ENCODE measurements at regions not wholly inside any gene's neighbourhood (a gene's known extent, or its start where the extent isn't known, plus 50 kb on each side); places are given as distances from the start of the nearest gene placed in this dataset.
"Not testable (repeated sequence)": the region's sequence is repeated elsewhere in the genome, so short reads cannot be mapped to it uniquely, and the experiment has no call there.

DNA sequence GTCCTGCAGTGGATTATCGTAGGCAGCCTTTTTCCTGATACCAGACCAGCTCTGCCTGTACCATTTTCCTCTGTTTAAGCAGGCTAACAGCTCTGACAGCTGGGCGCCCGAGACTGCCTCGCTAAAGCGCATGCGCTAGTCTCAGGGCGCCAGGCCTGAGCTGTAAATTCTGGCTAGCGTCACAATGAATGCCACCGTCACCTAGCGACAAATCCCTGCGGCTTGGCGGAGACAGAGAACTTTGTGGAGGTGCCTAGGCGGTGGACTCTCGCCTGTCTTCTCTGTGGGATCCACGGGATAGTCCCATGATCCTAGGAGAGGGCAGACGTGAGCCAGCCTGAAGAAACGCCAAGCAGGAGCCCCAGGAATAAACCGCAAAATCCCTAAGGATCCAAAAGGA is 573.9 kb downstream of the KCNJ18 start:
- DNase-seq, result no peak

DNA sequence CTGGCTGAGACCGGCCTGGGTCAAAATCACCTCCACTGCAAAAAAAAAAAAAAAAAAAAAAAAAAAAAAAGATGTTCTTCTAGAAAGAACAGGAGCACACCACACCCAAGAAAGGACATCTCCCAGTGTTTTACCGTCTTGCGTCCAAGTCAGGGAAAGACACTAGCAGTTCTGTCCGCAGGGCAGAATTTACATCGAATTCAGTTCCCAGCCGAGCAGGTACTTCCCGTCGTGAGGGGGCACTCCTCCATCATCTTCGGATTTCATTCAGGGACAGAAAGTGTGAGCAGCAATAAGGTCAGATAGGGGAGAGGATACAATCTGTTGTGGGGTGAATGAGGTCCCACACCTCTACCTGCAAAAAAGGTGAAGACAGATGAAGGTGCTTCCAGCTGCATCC is 574.7 kb downstream of the KCNJ18 start:
- DNase-seq, result no peak

DNA sequence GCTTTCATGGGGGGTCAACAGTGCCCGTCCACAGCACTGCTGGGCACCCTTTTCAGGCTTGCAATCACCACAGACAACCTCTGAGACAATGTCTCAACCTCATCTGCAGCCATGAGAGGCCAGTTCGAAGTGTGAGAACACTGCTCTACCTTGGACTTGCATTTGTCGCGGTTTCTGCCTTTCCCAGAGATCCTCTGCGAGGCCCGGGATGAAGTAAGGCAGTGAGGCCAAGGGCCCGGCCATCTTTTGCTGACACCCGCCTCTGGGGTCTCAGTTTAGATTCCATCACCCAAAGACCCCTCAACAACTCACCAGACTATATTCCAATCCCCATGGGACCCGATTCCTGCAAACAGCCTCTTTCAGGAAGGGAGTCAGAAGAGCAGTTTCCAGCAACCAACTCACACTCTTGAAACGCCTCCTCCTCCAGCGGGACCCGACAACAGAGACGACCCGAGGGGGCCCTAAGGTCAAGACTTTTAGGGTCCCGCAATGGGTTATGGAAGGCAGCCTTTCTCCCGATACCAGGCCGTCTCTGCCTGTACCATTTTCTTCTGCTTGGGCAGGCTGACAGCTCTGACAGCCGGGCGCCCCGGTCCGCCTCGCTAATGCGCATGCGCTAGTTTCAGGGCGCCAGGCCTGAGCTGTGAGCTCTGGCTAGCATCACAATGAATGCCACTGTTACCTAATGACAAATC is 576.0 kb downstream of the KCNJ18 start:
- no peak for DNase-seq

DNA sequence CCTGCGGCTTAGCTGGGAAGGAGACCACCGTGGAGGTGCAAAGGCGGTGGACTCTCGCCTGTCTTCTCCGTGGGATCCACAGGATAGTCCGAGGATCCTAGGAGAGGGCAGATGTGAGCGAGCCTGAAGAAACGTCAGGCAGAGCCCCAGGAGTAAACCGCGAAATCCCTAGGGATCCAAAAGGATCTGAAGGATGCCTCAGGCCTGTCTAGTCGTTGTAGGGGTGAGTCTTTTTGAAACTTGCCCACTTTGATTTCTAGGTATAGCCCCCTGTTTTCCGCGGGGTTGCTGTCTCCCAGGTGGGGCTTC is 576.5 kb downstream of the KCNJ18 start:
- DNase-seq, result no peak

DNA sequence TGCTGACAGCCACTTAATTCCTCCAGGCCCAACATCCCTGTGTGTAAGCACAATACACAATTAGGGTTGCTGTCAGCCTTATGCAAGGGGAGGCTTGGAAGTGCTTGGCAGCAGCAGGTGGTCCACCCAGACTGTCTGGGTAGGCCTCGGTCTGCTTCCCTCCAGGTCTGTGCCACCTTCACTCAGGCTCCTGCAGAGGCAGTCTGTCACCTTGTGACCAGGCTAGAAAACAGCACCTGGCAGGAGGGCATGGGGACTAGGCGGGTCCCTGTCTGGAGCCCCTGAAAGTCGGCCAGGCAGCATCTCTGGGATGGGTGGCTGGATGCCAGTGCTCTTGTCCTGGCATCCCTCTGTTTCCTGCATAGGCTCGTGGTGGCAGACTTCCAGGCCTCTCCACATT is 578.1 kb downstream of the KCNJ18 start:
- no peak for DNase-seq

DNA sequence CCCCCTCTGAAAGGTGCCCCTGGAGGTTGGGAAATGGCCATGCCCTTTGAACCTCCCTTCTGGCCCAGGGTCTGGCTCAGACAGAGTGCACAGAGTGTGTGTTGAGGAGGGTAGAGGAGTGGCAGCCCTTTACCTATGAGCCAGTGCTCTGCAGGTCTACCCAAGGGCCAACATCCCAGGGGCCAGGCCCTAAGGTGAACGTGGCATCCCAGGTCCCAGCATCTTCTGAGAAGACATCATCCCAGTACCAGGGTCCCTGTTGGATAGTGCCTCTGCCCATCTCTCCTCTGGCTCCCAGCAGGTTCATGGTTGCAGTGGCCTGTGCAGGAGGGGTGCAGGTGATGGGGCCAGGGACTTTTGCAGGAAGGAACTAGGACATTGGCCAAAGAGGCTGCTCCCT is 578.5 kb downstream of the KCNJ18 start:
- DNase-seq, result not testable (repeated sequence)

DNA sequence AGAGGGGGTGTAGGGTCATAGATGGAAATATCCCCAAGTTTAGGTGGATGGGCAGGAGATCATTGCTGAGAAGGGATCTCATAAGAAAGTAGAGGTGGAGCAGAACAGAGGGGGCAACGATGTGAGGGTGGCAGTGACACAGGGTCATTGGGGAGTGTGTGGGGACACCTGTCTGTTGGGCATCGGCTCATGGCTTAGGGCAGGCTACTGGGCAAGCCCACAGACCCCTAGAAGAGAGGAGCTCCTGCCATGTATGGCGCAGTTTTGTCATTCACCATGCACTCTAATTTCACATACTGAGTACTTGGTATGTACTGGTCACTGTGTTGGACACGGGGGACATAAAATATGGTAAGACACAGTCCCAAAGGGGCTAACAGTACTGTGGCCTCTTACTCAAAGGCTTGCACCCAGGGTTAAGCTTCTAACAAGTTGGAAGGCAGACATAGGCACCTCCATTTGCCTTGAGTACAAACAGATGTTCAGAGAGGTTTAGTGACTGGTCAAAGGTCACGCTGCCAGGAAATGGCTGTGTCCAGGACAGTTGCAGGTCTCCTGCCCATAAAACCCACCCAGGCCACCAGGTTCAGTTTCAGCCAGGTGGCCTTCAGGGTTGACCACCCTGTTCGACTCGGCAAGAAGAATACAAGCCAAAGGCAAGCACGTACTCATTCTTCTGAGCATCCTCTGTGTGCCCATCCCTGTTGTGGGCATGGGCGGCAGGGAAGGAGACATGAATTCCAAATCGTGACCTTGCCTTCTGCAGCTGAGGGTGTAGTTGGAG is 580.2 kb downstream of the KCNJ18 start:
- DNase-seq, result no peak

DNA sequence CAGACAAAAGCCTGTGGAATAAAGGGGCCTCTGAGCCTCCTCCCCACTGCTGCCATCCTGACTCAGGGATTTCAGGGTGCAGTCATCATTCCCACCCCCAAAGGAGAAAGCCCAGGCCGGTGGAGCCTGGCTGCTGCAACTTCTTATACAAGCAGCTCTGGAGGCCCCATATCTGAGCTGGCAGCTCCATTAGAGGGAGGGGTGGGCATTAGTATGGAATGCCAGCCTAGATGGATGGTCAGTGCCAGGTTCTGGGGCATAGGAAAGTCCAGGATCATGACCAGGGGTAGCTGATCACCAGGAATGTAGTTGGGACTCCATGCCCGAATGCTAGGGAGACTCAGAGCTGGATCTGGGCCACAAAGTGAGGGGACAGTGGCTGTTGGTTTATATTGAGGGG is 581.0 kb downstream of the KCNJ18 start:
- DNase-seq, result no peak

DNA sequence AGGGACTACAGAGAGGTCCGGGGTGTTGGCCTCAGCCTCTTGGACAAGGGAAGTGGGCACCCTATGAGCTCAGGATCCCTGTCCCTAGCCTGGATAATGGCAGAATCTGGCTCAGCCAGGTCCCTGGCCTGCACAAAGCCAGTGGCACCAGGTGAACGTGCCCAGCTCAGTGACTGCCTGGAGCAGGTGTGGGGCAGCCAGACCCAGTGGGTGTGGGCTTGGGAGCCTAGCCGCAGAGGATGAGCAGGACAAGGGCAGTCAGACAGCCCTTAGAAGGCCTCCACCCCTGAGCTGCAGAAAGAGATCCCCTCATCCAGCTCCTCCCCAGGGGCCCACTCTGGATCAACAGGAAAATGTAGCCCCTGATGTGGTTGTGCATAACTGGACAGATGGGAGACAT is 585.3 kb downstream of the KCNJ18 start:
- no peak for DNase-seq

DNA sequence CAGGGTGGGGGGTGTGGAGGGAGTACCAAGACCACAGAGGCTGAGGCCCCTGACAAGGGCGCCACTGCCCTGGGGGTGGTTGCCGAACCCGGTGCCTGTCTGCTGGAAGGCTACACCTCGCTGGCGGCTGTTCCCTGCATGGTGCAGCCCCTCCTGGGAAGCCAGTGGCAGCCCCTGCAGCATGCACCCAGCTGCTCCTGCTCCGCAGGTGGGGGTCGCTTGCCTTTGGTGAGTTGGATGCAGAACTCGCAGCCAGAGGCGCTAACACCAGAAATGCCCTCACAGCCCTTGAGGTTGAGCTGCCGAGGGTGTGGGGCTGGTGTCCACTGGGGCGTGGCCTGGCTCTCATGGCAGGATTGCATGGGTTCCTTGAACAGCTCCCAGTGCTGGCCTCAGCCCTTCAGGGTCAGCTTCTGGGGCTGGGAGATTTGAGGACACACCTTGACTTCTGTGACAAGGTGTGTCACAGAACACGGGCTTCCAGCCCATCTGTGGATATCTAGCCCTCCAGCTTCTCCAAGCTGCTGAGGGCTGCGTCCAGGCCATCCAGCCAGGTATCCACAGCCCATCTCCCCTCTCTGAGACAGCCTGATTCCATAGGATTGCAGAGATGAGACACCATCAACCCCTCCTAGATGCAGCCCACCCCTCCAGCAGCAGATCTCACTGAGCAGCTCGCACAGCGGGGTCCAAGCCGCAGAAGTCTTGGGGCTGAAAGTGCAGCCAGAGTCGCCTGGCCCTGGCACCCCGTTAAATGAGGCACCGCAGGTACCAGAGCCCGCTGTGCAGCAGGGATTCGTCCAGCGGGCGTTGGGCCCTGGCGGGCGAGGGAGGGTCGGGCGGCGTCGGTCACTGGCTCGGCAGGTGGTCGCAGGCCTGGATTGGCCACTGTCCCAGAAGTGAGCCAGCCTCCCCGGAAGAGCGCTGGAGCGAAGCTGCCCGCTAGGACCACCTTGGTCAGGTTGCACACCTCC is 586.3 kb downstream of the KCNJ18 start:
- no peak for DNase-seq

DNA sequence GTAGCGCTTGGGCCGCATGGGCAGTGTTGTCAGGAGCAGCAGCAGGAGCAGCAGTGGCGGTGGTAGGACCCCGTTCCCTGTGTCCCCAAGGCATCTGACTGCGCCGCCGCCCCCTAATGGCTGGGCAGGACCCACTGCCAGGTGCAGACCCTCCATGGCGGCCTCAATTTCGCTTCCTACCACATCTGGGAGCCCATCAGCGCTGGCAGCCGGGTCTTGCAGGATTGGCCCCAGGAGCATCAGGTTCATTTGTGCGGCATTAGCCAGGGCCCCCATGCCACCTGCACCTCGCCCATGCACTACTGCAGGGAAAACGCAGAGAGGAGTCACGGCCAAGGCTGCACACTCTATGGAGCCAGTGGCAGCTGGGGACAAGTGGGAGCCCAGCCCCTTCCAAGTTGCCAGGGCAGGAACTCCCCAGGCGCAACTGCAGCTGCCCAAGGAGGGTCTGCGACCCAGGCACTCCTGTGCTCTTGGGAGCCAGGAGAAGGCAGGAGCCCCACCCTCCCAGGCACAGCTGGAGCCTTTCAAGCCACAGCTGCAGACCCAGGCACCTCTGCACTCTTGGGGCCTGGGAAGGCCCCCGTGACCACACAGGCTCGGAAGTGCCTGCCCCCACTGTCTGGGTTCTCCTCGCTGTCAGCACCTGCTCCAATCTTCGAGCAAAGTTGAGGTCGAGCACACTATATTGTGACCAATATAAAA is 594.2 kb downstream of the KCNJ18 start:
- no peak for DNase-seq

DNA sequence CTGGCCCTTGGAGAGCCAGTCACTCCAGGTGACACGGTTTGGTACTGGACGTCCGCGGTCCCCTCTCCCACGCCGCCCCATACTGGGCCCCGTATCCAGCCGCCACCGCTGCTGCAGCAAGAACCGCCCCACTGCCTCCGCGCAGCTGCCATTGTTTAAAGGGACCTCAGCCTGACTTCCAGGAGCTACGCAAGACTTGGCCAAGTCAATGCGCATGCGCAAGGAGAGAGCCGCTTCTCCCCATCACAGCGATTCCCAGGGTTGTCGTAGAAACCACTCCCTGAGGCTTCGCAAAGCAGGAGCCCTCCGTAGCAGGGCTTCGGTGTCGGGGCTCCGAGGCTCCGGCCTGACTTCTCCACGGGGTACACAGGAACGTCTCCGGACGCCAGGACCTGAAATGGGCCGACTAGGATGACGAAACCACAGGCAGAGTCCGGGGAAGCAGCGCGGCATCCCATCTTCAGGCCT is 606.2 kb downstream of the KCNJ18 start:
- not testable (repeated sequence) for DNase-seq

DNA sequence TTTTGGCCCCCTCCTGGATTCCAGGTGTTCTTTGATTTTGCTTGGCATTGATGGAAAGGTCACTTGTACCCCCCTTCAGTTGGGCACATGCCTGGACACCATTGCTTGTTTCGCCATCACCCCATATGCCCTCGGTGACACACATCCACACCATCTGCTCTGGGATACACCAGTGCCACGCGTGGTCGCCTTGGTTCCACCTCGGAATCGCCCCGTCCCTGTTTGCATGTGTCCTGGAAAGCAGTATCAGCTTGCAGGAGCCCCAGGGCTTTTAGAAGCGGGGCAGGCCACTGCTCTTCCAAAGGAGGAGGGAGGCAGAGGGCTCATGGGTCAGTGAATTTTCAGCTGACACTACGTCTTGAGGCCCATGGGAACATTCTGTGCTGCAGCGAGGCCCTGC is 607.9 kb downstream of the KCNJ18 start:
- no peak for DNase-seq

DNA sequence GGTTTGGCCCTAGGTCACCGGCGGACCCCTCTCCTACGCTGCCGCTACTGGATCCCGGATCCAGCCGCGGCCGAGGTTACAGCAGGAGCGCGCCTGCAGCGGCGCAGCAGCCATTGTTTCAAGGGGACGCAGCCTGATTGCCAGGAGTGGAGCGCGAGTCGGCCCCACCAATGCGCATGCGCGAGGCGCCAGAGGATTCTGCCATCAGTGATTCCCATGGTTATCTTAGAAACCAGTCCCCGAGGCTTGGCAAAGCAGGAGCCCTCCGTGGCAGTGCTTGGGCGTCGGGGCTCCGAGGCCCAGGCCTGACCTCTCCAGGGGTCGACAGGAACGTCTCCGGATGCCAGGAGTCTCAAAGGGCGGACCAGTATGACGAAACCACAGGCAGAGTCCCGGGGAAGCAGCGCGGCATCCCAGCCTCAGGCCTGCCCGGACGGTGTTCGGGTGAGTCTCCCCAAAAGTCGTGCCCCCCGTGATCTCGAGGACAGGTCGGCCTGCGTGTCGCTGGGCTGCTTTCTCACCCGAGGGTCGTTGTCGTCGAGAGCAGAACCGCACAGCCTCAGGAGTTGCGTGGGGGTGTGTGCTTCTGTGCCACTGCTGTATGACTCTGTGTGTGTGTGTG is 608.5 kb downstream of the KCNJ18 start:
- DNase-seq, result no peak

DNA sequence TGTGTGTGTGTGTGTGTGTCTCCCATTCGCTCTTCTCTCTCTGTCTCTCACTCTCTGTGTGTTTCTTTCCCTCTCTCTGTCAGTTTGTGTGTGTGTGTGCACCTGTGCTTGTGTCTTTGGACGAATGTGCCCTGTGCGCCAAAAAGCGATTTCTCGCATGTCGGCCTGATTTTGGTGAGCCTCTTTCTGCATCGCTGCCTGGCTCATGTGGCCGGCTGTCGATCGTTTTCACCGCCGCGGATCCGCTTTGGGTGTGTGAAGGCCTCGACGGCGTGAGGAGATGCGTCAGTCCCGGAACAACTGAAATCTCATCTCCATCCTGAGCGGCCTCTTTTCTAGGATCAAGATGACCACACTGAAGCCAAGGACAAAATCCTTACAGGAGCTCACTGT is 609.0 kb downstream of the KCNJ18 start:
- no peak for DNase-seq

DNA sequence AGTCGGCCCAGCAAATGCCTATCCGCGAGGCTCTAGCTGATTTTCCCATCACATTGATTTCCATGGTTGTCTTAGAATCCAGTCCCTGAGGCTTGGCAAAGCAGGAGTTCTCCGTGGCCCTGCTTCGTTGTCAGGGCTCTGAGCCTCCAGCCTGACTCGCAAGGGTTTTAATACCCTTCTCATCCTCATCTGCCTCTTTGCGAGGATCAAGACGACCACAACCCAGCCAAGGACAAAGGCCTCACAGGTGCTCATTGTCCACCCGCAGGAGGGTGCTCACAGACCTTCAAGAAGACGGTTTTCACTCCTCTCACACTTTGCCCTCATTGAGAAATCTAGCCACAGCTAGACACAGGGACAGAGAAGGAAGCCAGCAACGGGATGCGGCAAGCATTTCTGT is 610.8 kb downstream of the KCNJ18 start:
- DNase-seq, result no peak

DNA sequence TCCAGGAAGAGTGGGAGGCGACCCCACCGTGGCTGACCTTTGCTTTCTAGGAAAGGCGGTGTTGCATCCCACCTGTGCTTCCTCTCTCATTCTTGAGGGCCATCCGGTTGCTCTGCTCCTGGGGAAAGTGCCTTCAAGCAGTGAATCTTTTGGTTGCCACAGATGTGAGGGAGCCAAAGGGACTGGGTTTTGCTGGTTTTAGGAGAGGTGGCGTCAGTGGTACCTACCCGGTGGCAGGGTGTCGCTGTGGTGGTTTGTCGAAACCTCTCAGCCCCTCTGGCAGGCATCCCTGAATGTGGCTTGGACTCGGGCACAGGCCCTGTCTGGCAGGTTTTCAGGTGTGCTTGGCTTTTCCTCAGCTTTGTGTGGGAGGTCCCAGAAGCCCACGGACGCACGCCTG is 611.5 kb downstream of the KCNJ18 start:
- DNase-seq, result no peak

DNA sequence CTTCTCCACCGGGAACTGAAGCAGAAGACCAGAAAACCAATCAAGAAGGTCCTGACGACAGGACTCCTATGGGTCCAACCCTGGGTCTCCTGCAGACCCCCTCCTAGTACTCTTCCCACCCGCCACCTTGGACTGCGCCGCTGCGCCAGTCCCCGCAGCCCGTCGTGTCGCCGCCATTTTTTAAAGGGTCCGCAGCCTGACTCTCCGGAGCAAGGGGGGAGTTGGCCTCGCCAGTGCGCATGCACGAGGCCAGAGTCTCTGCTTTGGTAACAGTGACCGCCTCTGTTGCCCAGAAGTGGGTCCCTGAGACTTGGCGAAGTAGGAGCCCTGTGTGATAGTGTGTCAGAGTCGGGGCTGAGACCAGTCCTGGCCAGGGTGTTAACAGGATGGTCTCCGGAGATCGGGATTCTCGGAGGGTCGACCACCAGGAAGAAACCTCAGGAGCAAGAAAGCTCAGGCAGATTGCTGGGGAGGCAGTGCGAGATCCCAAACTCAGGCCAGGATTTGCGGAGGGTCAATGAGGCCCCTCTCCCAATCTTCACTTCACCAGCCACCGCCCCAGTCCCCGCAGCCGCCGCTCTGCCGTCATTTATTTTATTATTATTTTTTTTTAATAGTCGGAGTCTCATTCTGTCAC is 612.5 kb downstream of the KCNJ18 start:
- no peak for DNase-seq

DNA sequence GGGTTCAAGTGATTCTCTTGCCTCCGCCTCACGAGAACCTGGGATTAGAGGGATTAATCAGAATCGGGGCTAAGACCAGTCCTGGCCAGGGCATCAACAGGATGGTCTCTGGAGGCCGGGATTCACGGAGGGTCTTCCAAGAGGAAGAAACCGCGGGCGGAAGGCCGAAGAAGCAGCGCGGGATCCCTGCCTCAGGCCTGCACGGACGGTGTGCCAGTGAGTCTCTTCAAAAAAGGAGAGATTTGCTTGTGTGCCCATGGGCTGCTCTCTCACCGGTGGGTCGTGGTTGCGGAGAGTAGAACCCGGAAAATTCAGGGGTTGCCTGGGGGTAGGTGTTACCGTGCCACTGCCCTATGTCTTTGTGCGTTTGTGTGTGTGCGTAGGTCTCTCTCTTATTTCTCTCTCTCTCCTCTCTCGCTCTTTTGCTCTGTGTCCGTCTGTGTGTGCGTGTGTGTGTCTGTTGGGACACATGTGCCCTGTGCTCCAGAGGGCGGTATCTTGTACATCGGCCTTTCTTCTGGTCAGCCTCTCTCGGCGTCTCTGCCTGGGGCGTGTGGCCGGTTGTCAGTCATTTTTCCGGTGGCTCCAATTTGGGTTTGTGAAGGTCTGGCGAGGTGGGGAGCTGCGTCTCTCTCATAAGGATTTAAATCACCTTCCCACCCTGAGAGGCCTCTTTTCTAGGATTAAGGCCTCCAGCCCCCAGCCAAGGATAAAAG is 613.2 kb downstream of the KCNJ18 start:
- no peak for DNase-seq

DNA sequence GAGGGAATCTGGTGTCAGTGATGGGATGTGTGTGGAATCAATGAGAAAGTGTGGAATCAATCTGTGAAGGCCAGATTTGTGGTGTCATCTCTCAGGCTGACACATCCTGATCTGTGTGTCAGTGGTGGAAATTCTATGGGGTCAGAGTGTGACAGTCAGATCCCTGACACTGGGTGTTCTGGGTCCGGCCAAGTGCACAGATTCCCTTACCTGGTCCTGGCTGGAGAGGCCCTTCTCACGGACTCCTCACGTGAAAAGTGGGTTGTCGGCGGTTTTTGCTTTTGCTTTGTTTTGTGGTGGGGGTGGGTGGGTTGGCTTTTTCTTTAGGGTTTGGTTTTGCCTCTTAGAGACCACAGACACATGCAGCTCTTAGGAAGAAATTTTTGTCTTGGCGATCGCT is 618.0 kb downstream of the KCNJ18 start:
- not testable (repeated sequence) for DNase-seq
